Right forelimb (tissue), 1 donor: ENCODE measurements at regions not wholly inside any gene's neighbourhood (a gene's known extent, or its start where the extent isn't known, plus 50 kb on each side); places are given as distances from the start of the nearest gene placed in this dataset.

Experiments used
- DNase-seq: peaks from one replicate; pipeline ENCODE4 v3.0.0-alpha.2; 2018

GRCh38 chr4:101563126-101563525, 215.8 kb upstream of the PPP3CA start:
- DNase-seq, result no peak

- no peak for DNase-seq
Measured at GRCh38 chr4:101556842-101557241, 209.5 kb upstream of the PPP3CA start.

GRCh38 chr4:101555341-101555880, 208.1 kb upstream of the PPP3CA start:
- no peak for DNase-seq

- DNase-seq, result no peak
Measured at GRCh38 chr4:101540336-101540735, 193.0 kb upstream of the PPP3CA start.

GRCh38 chr4:101528526-101528925, 181.2 kb upstream of the PPP3CA start:
- no peak for DNase-seq

GRCh38 chr4:101527188-101527587, 179.9 kb upstream of the PPP3CA start:
- no peak for DNase-seq

- DNase-seq, result no peak
Measured at GRCh38 chr4:101515566-101515965, 168.2 kb upstream of the PPP3CA start.

- no peak for DNase-seq
Measured at GRCh38 chr4:101515099-101515498, 167.8 kb upstream of the PPP3CA start.

- DNase-seq, result no peak
Measured at GRCh38 chr4:101512416-101512815, 165.1 kb upstream of the PPP3CA start.

- no peak for DNase-seq
Measured at GRCh38 chr4:101501421-101501820, 154.1 kb upstream of the PPP3CA start.

- no peak for DNase-seq
Measured at GRCh38 chr4:101500742-101501141, 153.4 kb upstream of the PPP3CA start.

- DNase-seq, result no peak
Measured at GRCh38 chr4:101475246-101475645, 127.9 kb upstream of the PPP3CA start.

- no peak for DNase-seq
Measured at GRCh38 chr4:101471201-101471600, 123.9 kb upstream of the PPP3CA start.

GRCh38 chr4:101464596-101464995, 117.3 kb upstream of the PPP3CA start:
- DNase-seq, result no peak

GRCh38 chr4:101458914-101459313, 111.6 kb upstream of the PPP3CA start:
- DNase-seq, result no peak

GRCh38 chr4:101458473-101458872, 111.1 kb upstream of the PPP3CA start:
- DNase-seq, result no peak

GRCh38 chr4:101451086-101451485, 103.8 kb upstream of the PPP3CA start:
- no peak for DNase-seq

GRCh38 chr4:101441446-101441845, 94.1 kb upstream of the PPP3CA start:
- no peak for DNase-seq

- no peak for DNase-seq
Measured at GRCh38 chr4:101439926-101440325, 92.6 kb upstream of the PPP3CA start.

GRCh38 chr4:101421386-101421785, 74.1 kb upstream of the PPP3CA start:
- no peak for DNase-seq

- no peak for DNase-seq
Measured at GRCh38 chr4:101420661-101421060, 73.3 kb upstream of the PPP3CA start.

- no peak for DNase-seq
Measured at GRCh38 chr4:101419336-101420135, 72.2 kb upstream of the PPP3CA start.

- no peak for DNase-seq
Measured at GRCh38 chr4:101418466-101418865, 71.1 kb upstream of the PPP3CA start.

- no peak for DNase-seq
Measured at GRCh38 chr4:101418055-101418454, 70.7 kb upstream of the PPP3CA start.

- no peak for DNase-seq
Measured at GRCh38 chr4:101417046-101417445, 69.7 kb upstream of the PPP3CA start.
